ENCODE measurements at regions not wholly inside any gene's neighbourhood (a gene's known extent, or its start where the extent isn't known, plus 50 kb on each side); places are given as distances from the start of the nearest gene placed in this dataset.
A peak's percentile ranks its signal among the peaks of the same experiment; 100 is the strongest.
"Not testable (repeated sequence)": the region's sequence is repeated elsewhere in the genome, so short reads cannot be mapped to it uniquely, and the experiment has no call there.

GRCh38 chr6:30832864-30833263 is 51.5 kb upstream of the DDR1 start:
- no peaks in the 10 kb centered on the region for H3K9me3 Mint-ChIP-seq
- H3K27ac Mint-ChIP-seq, result peak overlapping the region; percentile 90
- peaks cover 6% of the 10 kb centered on the region for H3K36me3 Mint-ChIP-seq
- H3K4me3 Mint-ChIP-seq, result peak overlapping the region; percentile 7
- H3K4me1 Mint-ChIP-seq, result peaks cover 69% of the 10 kb centered on the region
- no peaks in the 10 kb centered on the region for H3K27me3 Mint-ChIP-seq

GRCh38 chr6:30830438-30830837 is 53.9 kb upstream of the DDR1 start:
- H3K27me3 Mint-ChIP-seq, result no peaks in the 10 kb centered on the region
- peaks cover 6% of the 10 kb centered on the region for H3K36me3 Mint-ChIP-seq
- peaks cover 81% of the 10 kb centered on the region for H3K4me1 Mint-ChIP-seq
- H3K9me3 Mint-ChIP-seq, result no peaks in the 10 kb centered on the region
- H3K27ac Mint-ChIP-seq, result peak overlapping the region; percentile 97
- H3K4me3 Mint-ChIP-seq, result peak overlapping the region; percentile 88

- peaks cover 6% of the 10 kb centered on the region for H3K36me3 Mint-ChIP-seq
- H3K27ac Mint-ChIP-seq, result peak overlapping the region; percentile 97
- no peaks in the 10 kb centered on the region for H3K9me3 Mint-ChIP-seq
- H3K4me3 Mint-ChIP-seq, result peak overlapping the region; percentile 88
- H3K4me1 Mint-ChIP-seq, result peaks cover 77% of the 10 kb centered on the region
- no peaks in the 10 kb centered on the region for H3K27me3 Mint-ChIP-seq
Measured at GRCh38 chr6:30829639-30830255, 54.6 kb upstream of the DDR1 start.

- Mint-ChIP-seq H3K36me3 (peaks cover 6% of the 10 kb centered on the region), H3K27ac (peak overlapping the region; percentile 97), H3K9me3 (no peaks in the 10 kb centered on the region), H3K27me3 (no peaks in the 10 kb centered on the region), H3K4me1 (peaks cover 76% of the 10 kb centered on the region), H3K4me3 (peak overlapping the region; percentile 88)
Measured at GRCh38 chr6:30829033-30829432, 55.3 kb upstream of the DDR1 start.

GRCh38 chr6:30828027-30828962 is 56.0 kb upstream of the DDR1 start:
- Mint-ChIP-seq H3K4me3 (peak overlapping the region; percentile 88), H3K9me3 (no peaks in the 10 kb centered on the region), H3K36me3 (peaks cover 9% of the 10 kb centered on the region), H3K4me1 (peaks cover 82% of the 10 kb centered on the region), H3K27me3 (no peaks in the 10 kb centered on the region), H3K27ac (peak overlapping the region; percentile 97)

GRCh38 chr6:30826961-30827342 is 57.4 kb upstream of the DDR1 start:
- Mint-ChIP-seq H3K4me3 (peak overlapping the region; percentile 61), H3K4me1 (peaks cover 83% of the 10 kb centered on the region)

GRCh38 chr6:30824698-30825097 is 59.6 kb upstream of the DDR1 start:
- Mint-ChIP-seq H3K9me3 (no peaks in the 10 kb centered on the region), H3K4me1 (peaks cover 80% of the 10 kb centered on the region), H3K4me3 (no peak overlapping the region), H3K36me3 (peaks cover 12% of the 10 kb centered on the region), H3K27me3 (no peaks in the 10 kb centered on the region), H3K27ac (no peak overlapping the region)

More at GRCh38 chr6:30826961-30827342, 57.4 kb upstream of the DDR1 start:
- Mint-ChIP-seq H3K36me3 (peaks cover 11% of the 10 kb centered on the region), H3K27ac (peak overlapping the region; percentile 81), H3K27me3 (no peaks in the 10 kb centered on the region), H3K9me3 (no peaks in the 10 kb centered on the region)

- peaks cover 15% of the 10 kb centered on the region for H3K36me3 Mint-ChIP-seq
- H3K27me3 Mint-ChIP-seq, result no peaks in the 10 kb centered on the region
- H3K4me1 Mint-ChIP-seq, result peaks cover 80% of the 10 kb centered on the region
- no peaks in the 10 kb centered on the region for H3K9me3 Mint-ChIP-seq
- peak overlapping the region; percentile 96 for H3K27ac Mint-ChIP-seq
- H3K4me3 Mint-ChIP-seq, result peak overlapping the region; percentile 15
Measured at GRCh38 chr6:30823534-30823865, 60.8 kb upstream of the DDR1 start.

- Mint-ChIP-seq H3K4me1 (peaks cover 80% of the 10 kb centered on the region), H3K9me3 (no peaks in the 10 kb centered on the region), H3K27ac (peak overlapping the region; percentile 95), H3K4me3 (peak overlapping the region; percentile 52), H3K36me3 (peaks cover 17% of the 10 kb centered on the region), H3K27me3 (no peaks in the 10 kb centered on the region)
Measured at GRCh38 chr6:30821862-30822784, 62.2 kb upstream of the DDR1 start.

GRCh38 chr6:30820193-30820592 is 64.1 kb upstream of the DDR1 start:
- peak overlapping the region; percentile 86 for H3K4me3 Mint-ChIP-seq
- H3K4me1 Mint-ChIP-seq, result peaks cover 82% of the 10 kb centered on the region
- H3K36me3 Mint-ChIP-seq, result peaks cover 18% of the 10 kb centered on the region
- H3K27ac Mint-ChIP-seq, result peak overlapping the region; percentile 99
- no peaks in the 10 kb centered on the region for H3K27me3 Mint-ChIP-seq
- peaks cover 2% of the 10 kb centered on the region for H3K9me3 Mint-ChIP-seq

GRCh38 chr6:30819297-30819917 is 64.9 kb upstream of the DDR1 start:
- H3K9me3 Mint-ChIP-seq, result peaks cover 4% of the 10 kb centered on the region
- H3K27me3 Mint-ChIP-seq, result no peaks in the 10 kb centered on the region
- peak overlapping the region; percentile 99 for H3K27ac Mint-ChIP-seq
- H3K36me3 Mint-ChIP-seq, result peaks cover 18% of the 10 kb centered on the region
- H3K4me1 Mint-ChIP-seq, result peaks cover 82% of the 10 kb centered on the region
- H3K4me3 Mint-ChIP-seq, result peak overlapping the region; percentile 86

- H3K9me3 Mint-ChIP-seq, result peaks cover 4% of the 10 kb centered on the region
- H3K27ac Mint-ChIP-seq, result peak overlapping the region; percentile 99
- peaks cover 83% of the 10 kb centered on the region for H3K4me1 Mint-ChIP-seq
- H3K4me3 Mint-ChIP-seq, result peak overlapping the region; percentile 16
- peaks cover 19% of the 10 kb centered on the region for H3K36me3 Mint-ChIP-seq
- no peaks in the 10 kb centered on the region for H3K27me3 Mint-ChIP-seq
Measured at GRCh38 chr6:30818391-30818841, 65.9 kb upstream of the DDR1 start.

GRCh38 chr6:30816791-30817739 is 67.3 kb upstream of the DDR1 start:
- H3K4me3 Mint-ChIP-seq, result peak overlapping the region; percentile 68
- peaks cover 14% of the 10 kb centered on the region for H3K36me3 Mint-ChIP-seq
- peak overlapping the region; percentile 98 for H3K27ac Mint-ChIP-seq
- H3K27me3 Mint-ChIP-seq, result no peaks in the 10 kb centered on the region
- peaks cover 84% of the 10 kb centered on the region for H3K4me1 Mint-ChIP-seq
- peaks cover 4% of the 10 kb centered on the region for H3K9me3 Mint-ChIP-seq

- peaks cover 84% of the 10 kb centered on the region for H3K4me1 Mint-ChIP-seq
- H3K9me3 Mint-ChIP-seq, H3K27me3 Mint-ChIP-seq, H3K4me3 Mint-ChIP-seq: not testable (repeated sequence)
- peak overlapping the region; percentile 66 for H3K27ac Mint-ChIP-seq
- H3K36me3 Mint-ChIP-seq, result peaks cover 14% of the 10 kb centered on the region
Measured at GRCh38 chr6:30816296-30816695, 68.0 kb upstream of the DDR1 start.
